ENCODE measurements at regions not wholly inside any gene's neighbourhood (a gene's known extent, or its start where the extent isn't known, plus 50 kb on each side); places are given as distances from the start of the nearest gene placed in this dataset.
A peak's percentile ranks its signal among the peaks of the same experiment; 100 is the strongest.

- 53 to 57% methylated on average over 1 of the region's 1 CpG for WGBS, 2 donors
- ATAC-seq (no peak), DNase-seq (no peak)
- intact Hi-C loops (cut with DNase I), result no loop called here
- Histone ChIP-seq H3K36me3 (replicated peaks in 1 of 2; ENCODE audit: insufficient read depth in 1 of 2, low read depth in 2 of 2) (no peaks in the 10 kb centered on the region), H3K27ac (no peak overlapping the region), H3K27me3 (no peaks in the 10 kb centered on the region), H3K4me1 (no peaks in the 10 kb centered on the region), H3K9me3 (no peaks in the 10 kb centered on the region), H3K4me3 (no peak overlapping the region)
- no peak for TF ChIP-seq POLR2A (IDR thresholded peaks at IDR 0.05)
- TF ChIP-seq CTCF (IDR thresholded peaks at IDR 0.05), result no peak
These were observed 93.3 kb upstream of the ARSJ start for GRCh38 chr4:114072781-114073180.

GRCh38 chr4:114076899-114077570 is 97.6 kb upstream of the ARSJ start:
- Histone ChIP-seq H3K27ac (no peak overlapping the region), H3K27me3 (no peaks in the 10 kb centered on the region), H3K4me1 (no peaks in the 10 kb centered on the region), H3K36me3 (replicated peaks in 1 of 2; ENCODE audit: insufficient read depth in 1 of 2, low read depth in 2 of 2) (no peaks in the 10 kb centered on the region), H3K9me3 (no peaks in the 10 kb centered on the region), H3K4me3 (no peak overlapping the region)
- 86 to 94% methylated on average over 1 of the region's 1 CpG for WGBS, 2 donors
- no peak for TF ChIP-seq POLR2A (IDR thresholded peaks at IDR 0.05)
- TF ChIP-seq CTCF (IDR thresholded peaks at IDR 0.05), result no peak
- intact Hi-C loops (cut with DNase I), result no loop called here
- ATAC-seq (no peak), DNase-seq (no peak)

- ATAC-seq, result no peak
These were observed 98.2 kb upstream of the ARSJ start for GRCh38 chr4:114077610-114078009.

GRCh38 chr4:114078636-114079035 is 99.2 kb upstream of the ARSJ start:
- DNase-seq (no peak), ATAC-seq (no peak)
- Histone ChIP-seq H3K9me3 (no peaks in the 10 kb centered on the region), H3K27me3 (no peaks in the 10 kb centered on the region), H3K36me3 (replicated peaks in 1 of 2; ENCODE audit: insufficient read depth in 1 of 2, low read depth in 2 of 2) (no peaks in the 10 kb centered on the region), H3K27ac (no peak overlapping the region), H3K4me1 (no peaks in the 10 kb centered on the region), H3K4me3 (no peak overlapping the region)
- TF ChIP-seq CTCF (IDR thresholded peaks at IDR 0.05), result no peak
- TF ChIP-seq POLR2A (IDR thresholded peaks at IDR 0.05), result no peak
- intact Hi-C loops (cut with DNase I), result no loop called here

More at GRCh38 chr4:114077610-114078009, 98.2 kb upstream of the ARSJ start:
- H3K4me3 ChIP-seq, result no peak overlapping the region
- intact Hi-C loops (cut with DNase I), result no loop called here
- no peaks in the 10 kb centered on the region for H3K27me3 ChIP-seq
- no peak overlapping the region for H3K27ac ChIP-seq
- no peaks in the 10 kb centered on the region for H3K9me3 ChIP-seq
- H3K36me3 ChIP-seq (replicated peaks in 1 of 2; ENCODE audit: insufficient read depth in 1 of 2, low read depth in 2 of 2), result no peaks in the 10 kb centered on the region
- peak in 1 of 4 donors; percentile 5 for DNase-seq
- no peaks in the 10 kb centered on the region for H3K4me1 ChIP-seq
- TF ChIP-seq POLR2A (IDR thresholded peaks at IDR 0.05), result no peak
- no peak for TF ChIP-seq CTCF (IDR thresholded peaks at IDR 0.05)

- Histone ChIP-seq H3K27ac (no peak overlapping the region), H3K4me3 (no peak overlapping the region), H3K36me3 (replicated peaks in 1 of 2; ENCODE audit: insufficient read depth in 1 of 2, low read depth in 2 of 2) (no peaks in the 10 kb centered on the region), H3K9me3 (no peaks in the 10 kb centered on the region), H3K27me3 (no peaks in the 10 kb centered on the region), H3K4me1 (no peaks in the 10 kb centered on the region)
- TF ChIP-seq CTCF (IDR thresholded peaks at IDR 0.05) (no peak), POLR2A (IDR thresholded peaks at IDR 0.05) (no peak)
- ATAC-seq (no peak), DNase-seq (no peak)
- intact Hi-C loops (cut with DNase I), result no loop called here
These were observed 102.3 kb upstream of the ARSJ start for GRCh38 chr4:114081783-114082182.

Data from body of pancreas (tissue), 4 donors.